ENCODE measurements at regions not wholly inside any gene's neighbourhood (a gene's known extent, or its start where the extent isn't known, plus 50 kb on each side); places are given as distances from the start of the nearest gene placed in this dataset.

GRCh38 chr6:74117113-74117512, 421.1 kb downstream of the CD109 start:
- TF ChIP-seq REST (IDR thresholded peaks at IDR 0.05; ENCODE audit: insufficient read depth in 1 of 2, low read depth in 2 of 2, low read length in 2 of 2) (no peak), POLR2AphosphoS5 (IDR thresholded peaks at IDR 0.05; ENCODE audit: low read depth, low read length) (no peak), SIN3A (IDR thresholded peaks at IDR 0.05; ENCODE audit: borderline replicate concordance, insufficient read depth, low read length) (no peak)

Data from PFSK-1 (cell line).